ENCODE measurements at regions not wholly inside any gene's neighbourhood (a gene's known extent, or its start where the extent isn't known, plus 50 kb on each side); places are given as distances from the start of the nearest gene placed in this dataset.

DNA sequence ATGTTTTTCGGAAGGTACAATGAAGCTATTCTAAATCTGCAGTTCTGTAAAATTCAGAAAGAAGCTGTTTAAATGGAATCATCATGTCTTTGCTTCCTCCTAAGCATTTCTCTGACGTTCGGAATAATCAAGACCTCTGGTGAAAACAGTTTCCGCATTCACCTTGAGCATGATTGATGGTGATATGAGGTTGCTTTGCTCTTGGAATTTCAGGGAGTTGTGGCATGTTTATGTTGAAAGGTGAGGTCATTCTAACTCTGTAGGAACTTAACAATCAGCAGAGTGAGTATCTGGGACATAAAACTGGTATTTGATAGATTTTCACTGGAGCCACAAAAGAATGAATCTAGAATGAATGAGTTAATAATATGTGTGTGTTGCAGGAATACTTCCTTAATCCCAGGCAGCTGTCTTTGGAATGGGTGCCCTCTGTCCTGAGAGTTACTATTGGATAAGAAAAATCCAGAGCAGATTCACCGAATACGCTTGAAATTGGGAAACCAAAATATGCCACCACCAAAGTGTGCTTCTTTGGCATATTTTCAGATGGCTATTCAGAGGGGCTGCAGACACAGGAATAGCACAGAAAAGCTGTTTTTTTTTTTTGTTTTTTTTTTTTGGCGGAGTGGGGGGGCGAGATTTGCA is 599.1 kb downstream of the CCER1 start:
- TF ChIP-seq, protein P1, sequence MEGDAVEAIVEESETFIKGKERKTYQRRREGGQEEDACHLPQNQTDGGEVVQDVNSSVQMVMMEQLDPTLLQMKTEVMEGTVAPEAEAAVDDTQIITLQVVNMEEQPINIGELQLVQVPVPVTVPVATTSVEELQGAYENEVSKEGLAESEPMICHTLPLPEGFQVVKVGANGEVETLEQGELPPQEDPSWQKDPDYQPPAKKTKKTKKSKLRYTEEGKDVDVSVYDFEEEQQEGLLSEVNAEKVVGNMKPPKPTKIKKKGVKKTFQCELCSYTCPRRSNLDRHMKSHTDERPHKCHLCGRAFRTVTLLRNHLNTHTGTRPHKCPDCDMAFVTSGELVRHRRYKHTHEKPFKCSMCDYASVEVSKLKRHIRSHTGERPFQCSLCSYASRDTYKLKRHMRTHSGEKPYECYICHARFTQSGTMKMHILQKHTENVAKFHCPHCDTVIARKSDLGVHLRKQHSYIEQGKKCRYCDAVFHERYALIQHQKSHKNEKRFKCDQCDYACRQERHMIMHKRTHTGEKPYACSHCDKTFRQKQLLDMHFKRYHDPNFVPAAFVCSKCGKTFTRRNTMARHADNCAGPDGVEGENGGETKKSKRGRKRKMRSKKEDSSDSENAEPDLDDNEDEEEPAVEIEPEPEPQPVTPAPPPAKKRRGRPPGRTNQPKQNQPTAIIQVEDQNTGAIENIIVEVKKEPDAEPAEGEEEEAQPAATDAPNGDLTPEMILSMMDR (IDR thresholded peaks at IDR 0.05; ENCODE audit: borderline replicate concordance, extremely low read depth, low read length, poor library complexity, severe bottlenecking) = no peak
- TF ChIP-seq EZH2 (IDR thresholded peaks at IDR 0.05; ENCODE audit: borderline replicate concordance, low read depth, low read length, severe bottlenecking) = no peak
